GM12878 (cell line): ENCODE measurements at regions not wholly inside any gene's neighbourhood (a gene's known extent, or its start where the extent isn't known, plus 50 kb on each side); places are given as distances from the start of the nearest gene placed in this dataset.

Source experiments
- ATAC-seq: fragments of 200-7000 bp; cut with Tn5 transposase; 3 replicates; pipeline ENCODE4 v1.9.1; 2020; ENCODE audit warnings: mild to moderate bottlenecking, moderate library complexity
- BruUV-seq: library from RNA; stranded (reverse); fragments of 400-500 nt; replicated peaks from 2 replicates; lab custom pipeline; 2021; lab: Mats Ljungman, UMichigan
- CTCF ChIA-PET: fragments of 300-600 bp; sonication (Branson Sonifier 250); formaldehyde crosslinking; extraction: SDS; loops from one replicate; lab custom pipeline; 2021; ENCODE audit warnings: inconsistent platforms; lab: Yijun Ruan, JAX
- POLR2A ChIA-PET: fragments of 350-600 bp; formaldehyde crosslinking; extraction: SDS; loops from one replicate; lab custom pipeline; 2021; ENCODE audit warnings: inconsistent platforms; lab: Charles Lee
- RAD21 ChIA-PET: fragments of 300-600 bp; sonication (Branson Sonifier 250); formaldehyde crosslinking; loops from one replicate; lab custom pipeline; 2023; ENCODE audit warnings: antibody characterized with exemption; ENCODE audit not compliant: unreplicated experiment; lab: Charles Lee
- SMC1A ChIA-PET: fragments of 300-600 bp; sonication (Branson Sonifier 250); formaldehyde crosslinking; loops from one replicate; lab custom pipeline; 2023; ENCODE audit not compliant: unreplicated experiment, uncharacterized antibody; lab: Charles Lee
- DNase-seq: peaks from one replicate; pipeline ENCODE4 v3.0.0-alpha.2; 2011; ENCODE audit warnings: low read depth, low spot score
- FAIRE-seq: peaks from 3 replicates; lab custom pipeline; 2011; peaks lifted over from hg19 to GRCh38; lab: Jason Lieb, UNC
- H2AFZ ChIP-seq: 2 replicates; pipeline ENCODE4 v1.6.0; 2011; ENCODE audit warnings: low read depth, low read length, control low read depth; ENCODE audit not compliant: control insufficient read depth
- H3K27ac ChIP-seq: 2 replicates; pipeline ENCODE4 v1.5.1; 2011; ENCODE audit warnings: control low read depth; ENCODE audit not compliant: control insufficient read depth, insufficient read depth
- H3K27me3 ChIP-seq, 2 experiments: replicated peaks in 1 of 2; 2 replicates each; pipeline versions ENCODE4 v1.6.0 to v1.6.1; 2011; ENCODE audit warnings: low read length in 1 of 2; ENCODE audit not compliant: control insufficient read depth in 2 of 2, insufficient read depth in 2 of 2
- H3K36me3 ChIP-seq, 2 experiments: 2 replicates each; pipeline ENCODE4 v1.5.1; 2011; ENCODE audit warnings: low read length in 1 of 2; ENCODE audit not compliant: control insufficient read depth in 2 of 2, insufficient read depth in 2 of 2
- H3K4me1 ChIP-seq: 2 replicates; pipeline ENCODE4 v1.6.1; 2011; ENCODE audit warnings: mild to moderate bottlenecking, low read length, moderate library complexity, mixed read lengths; ENCODE audit not compliant: control insufficient read depth, insufficient read depth
- H3K4me2 ChIP-seq: 2 replicates; pipeline ENCODE4 v1.6.0; 2011; ENCODE audit warnings: control low read depth; ENCODE audit not compliant: control insufficient read depth, insufficient read depth
- H3K4me3 ChIP-seq: fragments of 200-600 bp; sonication (generic); 2 replicates; pipeline ENCODE4 v1.5.1; 2016
- H3K79me2 ChIP-seq: 2 replicates; pipeline ENCODE4 v1.6.0; 2011; ENCODE audit warnings: low read length; ENCODE audit not compliant: control insufficient read depth, insufficient read depth
- H3K9ac ChIP-seq: 2 replicates; pipeline ENCODE4 v1.8.0; 2011; ENCODE audit warnings: low read length, control low read depth, mixed read lengths; ENCODE audit not compliant: control insufficient read depth, insufficient read depth
- H3K9me3 ChIP-seq: replicated peaks from 3 replicates; pipeline ENCODE4 v1.5.1; 2011; ENCODE audit warnings: mild to moderate bottlenecking, low read length; ENCODE audit not compliant: control insufficient read depth, insufficient read depth
- H4K20me1 ChIP-seq: 2 replicates; pipeline ENCODE4 v1.6.0; 2011; ENCODE audit not compliant: control insufficient read depth, insufficient read depth
- ATF3 ChIP-seq: IDR thresholded peaks from 2 replicates; pipeline ENCODE4 v1.6.1; 2011; ENCODE audit warnings: low read depth, mild to moderate bottlenecking, low read length, moderate library complexity, borderline replicate concordance; ENCODE audit errors: extremely low read depth
- ESRRA ChIP-seq: IDR thresholded peaks from 2 replicates; pipeline ENCODE4 v1.6.1; 2012; ENCODE audit warnings: mild to moderate bottlenecking, low read length, improper control_type of control experiment
- ETV6 ChIP-seq, 2 experiments: fragments of 450-650 bp in 1 of 2; IDR thresholded peaks in 1 of 2; conservative IDR thresholded peaks in 1 of 2; 2 replicates each; pipeline ENCODE4 v1.6.1; 2014; ENCODE audit warnings: antibody characterized with exemption in 1 of 2, borderline replicate concordance in 1 of 2, low read depth in 1 of 2, mild to moderate bottlenecking in 1 of 2, moderate library complexity in 1 of 2
- REST ChIP-seq: IDR thresholded peaks from 2 replicates; pipeline ENCODE4 v1.6.1; 2012; ENCODE audit warnings: mild to moderate bottlenecking, low read depth, low read length
- SRF ChIP-seq, 2 experiments: IDR thresholded peaks; 2 replicates each; pipeline ENCODE4 v1.6.1; 2011; ENCODE audit warnings: low read depth in 2 of 2, low read length in 2 of 2, mild to moderate bottlenecking in 1 of 2, moderate library complexity in 1 of 2
- TCF3 ChIP-seq: IDR thresholded peaks from 2 replicates; pipeline ENCODE4 v1.6.1; 2012; ENCODE audit warnings: low read depth, mild to moderate bottlenecking, low read length, borderline replicate concordance; ENCODE audit not compliant: insufficient read depth
- ZNF622 ChIP-seq: fragments of 450-650 bp; IDR thresholded peaks from 2 replicates; pipeline ENCODE4 v1.6.1; 2017; ENCODE audit warnings: mild to moderate bottlenecking, inconsistent platforms
- WGBS: methylation state at CpG from one replicate; pipeline ENCODE4 v1.1.6; 2016; ENCODE audit warnings: low lambda C conversion rate; ENCODE audit not compliant: insufficient replicate concordance, insufficient coverage; ENCODE audit errors: missing lambda C conversion rate; 5-methylcytosine and 5-hydroxymethylcytosine counted together
- in situ Hi-C: fragments of 300-500 bp; cut with MboI; formaldehyde crosslinking; loops from 9 replicates; pipeline ENCODE4 v1.14.3; 2018; ENCODE audit warnings: mixed read lengths
- intact Hi-C: fragments of 100-400 bp; cut with micrococcal nuclease; formaldehyde crosslinking; loops from one replicate; pipeline ENCODE4 v1.14.2; 2022; ENCODE audit not compliant: unreplicated experiment
- TF ChIP-seq, protein P1 (sequence below): IDR thresholded peaks from 2 replicates; pipeline ENCODE4 v1.6.1; 2012; ENCODE audit warnings: improper control_type of control experiment, low read depth, low read length; ENCODE audit not compliant: insufficient replicate concordance

- CTCF ChIA-PET = no interaction called here
- no peak for FAIRE-seq
- ATAC-seq = no peak
These were observed 165.9 kb upstream of the HMGA2 start for GRCh38 chr12:65658360-65658759.

More at GRCh38 chr12:65658360-65658759, 165.9 kb upstream of the HMGA2 start:
- no peak overlapping the region for H3K4me3 ChIP-seq
- no peaks in the 10 kb centered on the region for H3K4me1 ChIP-seq
- WGBS = 26% methylated on average over 2 of the region's 2 CpGs
- H3K27me3 ChIP-seq = peaks cover 0 to 4% of the 10 kb centered on the region in 2 experiments; a peak in 1 of 4 replicates
- in situ Hi-C loops (no loop called here), intact Hi-C loops (no loop called here)
- SMC1A ChIA-PET = interaction anchor here (0.9 kb wide), 1 partner anchor 774 kb away, joined by 3 read pairs; no protein-coding TSS in a partner anchor
- POLR2A ChIA-PET = no interaction called here
- no peak overlapping the region for H2AFZ ChIP-seq
- H3K36me3 ChIP-seq = no peaks in the 10 kb centered on the region
- no peak overlapping the region for H3K27ac ChIP-seq
- no peak for DNase-seq
- RAD21 ChIA-PET = no interaction called here
- no peak overlapping the region for H3K4me2 ChIP-seq
- H3K9ac ChIP-seq = no peak overlapping the region
- no TSS peak for BruUV-seq
- H4K20me1 ChIP-seq = no peaks in the 10 kb centered on the region
- no peaks in the 10 kb centered on the region for H3K9me3 ChIP-seq
- no peaks in the 10 kb centered on the region for H3K79me2 ChIP-seq
- TF ChIP-seq ESRRA = no peak
- TF ChIP-seq REST = no peak
- no peak for TF ChIP-seq SRF (IDR thresholded peaks at IDR 0.05; ENCODE audit: low read depth in 2 of 2, low read length in 2 of 2)
- no peak for TF ChIP-seq ETV6 (conservative IDR thresholded peaks at IDR 0.05 in 1 of 2, IDR thresholded peaks at IDR 0.05 in 1 of 2; ENCODE audit: borderline replicate concordance in 1 of 2, low read depth in 1 of 2)
- TF ChIP-seq, protein P1, sequence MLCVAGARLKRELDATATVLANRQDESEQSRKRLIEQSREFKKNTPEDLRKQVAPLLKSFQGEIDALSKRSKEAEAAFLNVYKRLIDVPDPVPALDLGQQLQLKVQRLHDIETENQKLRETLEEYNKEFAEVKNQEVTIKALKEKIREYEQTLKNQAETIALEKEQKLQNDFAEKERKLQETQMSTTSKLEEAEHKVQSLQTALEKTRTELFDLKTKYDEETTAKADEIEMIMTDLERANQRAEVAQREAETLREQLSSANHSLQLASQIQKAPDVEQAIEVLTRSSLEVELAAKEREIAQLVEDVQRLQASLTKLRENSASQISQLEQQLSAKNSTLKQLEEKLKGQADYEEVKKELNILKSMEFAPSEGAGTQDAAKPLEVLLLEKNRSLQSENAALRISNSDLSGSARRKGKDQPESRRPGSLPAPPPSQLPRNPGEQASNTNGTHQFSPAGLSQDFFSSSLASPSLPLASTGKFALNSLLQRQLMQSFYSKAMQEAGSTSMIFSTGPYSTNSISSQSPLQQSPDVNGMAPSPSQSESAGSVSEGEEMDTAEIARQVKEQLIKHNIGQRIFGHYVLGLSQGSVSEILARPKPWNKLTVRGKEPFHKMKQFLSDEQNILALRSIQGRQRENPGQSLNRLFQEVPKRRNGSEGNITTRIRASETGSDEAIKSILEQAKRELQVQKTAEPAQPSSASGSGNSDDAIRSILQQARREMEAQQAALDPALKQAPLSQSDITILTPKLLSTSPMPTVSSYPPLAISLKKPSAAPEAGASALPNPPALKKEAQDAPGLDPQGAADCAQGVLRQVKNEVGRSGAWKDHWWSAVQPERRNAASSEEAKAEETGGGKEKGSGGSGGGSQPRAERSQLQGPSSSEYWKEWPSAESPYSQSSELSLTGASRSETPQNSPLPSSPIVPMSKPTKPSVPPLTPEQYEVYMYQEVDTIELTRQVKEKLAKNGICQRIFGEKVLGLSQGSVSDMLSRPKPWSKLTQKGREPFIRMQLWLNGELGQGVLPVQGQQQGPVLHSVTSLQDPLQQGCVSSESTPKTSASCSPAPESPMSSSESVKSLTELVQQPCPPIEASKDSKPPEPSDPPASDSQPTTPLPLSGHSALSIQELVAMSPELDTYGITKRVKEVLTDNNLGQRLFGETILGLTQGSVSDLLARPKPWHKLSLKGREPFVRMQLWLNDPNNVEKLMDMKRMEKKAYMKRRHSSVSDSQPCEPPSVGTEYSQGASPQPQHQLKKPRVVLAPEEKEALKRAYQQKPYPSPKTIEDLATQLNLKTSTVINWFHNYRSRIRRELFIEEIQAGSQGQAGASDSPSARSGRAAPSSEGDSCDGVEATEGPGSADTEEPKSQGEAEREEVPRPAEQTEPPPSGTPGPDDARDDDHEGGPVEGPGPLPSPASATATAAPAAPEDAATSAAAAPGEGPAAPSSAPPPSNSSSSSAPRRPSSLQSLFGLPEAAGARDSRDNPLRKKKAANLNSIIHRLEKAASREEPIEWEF = no peak
- no peak for TF ChIP-seq ATF3
- TF ChIP-seq TCF3 = no peak
- TF ChIP-seq ZNF622 = no peak
- TF ChIP-seq, all 136 proteins: peak for 0
